HG03354 (cell line): ENCODE measurements at regions not wholly inside any gene's neighbourhood (a gene's known extent, or its start where the extent isn't known, plus 50 kb on each side); places are given as distances from the start of the nearest gene placed in this dataset.

Experiments
- ATAC-seq: cut with Tn5 transposase; IDR thresholded peaks from one replicate; pipeline ENCODE4 v1.9.1; 2021; ENCODE audit warnings: mild to moderate bottlenecking; ENCODE audit not compliant: unreplicated experiment, poor library complexity, severe bottlenecking

DNA sequence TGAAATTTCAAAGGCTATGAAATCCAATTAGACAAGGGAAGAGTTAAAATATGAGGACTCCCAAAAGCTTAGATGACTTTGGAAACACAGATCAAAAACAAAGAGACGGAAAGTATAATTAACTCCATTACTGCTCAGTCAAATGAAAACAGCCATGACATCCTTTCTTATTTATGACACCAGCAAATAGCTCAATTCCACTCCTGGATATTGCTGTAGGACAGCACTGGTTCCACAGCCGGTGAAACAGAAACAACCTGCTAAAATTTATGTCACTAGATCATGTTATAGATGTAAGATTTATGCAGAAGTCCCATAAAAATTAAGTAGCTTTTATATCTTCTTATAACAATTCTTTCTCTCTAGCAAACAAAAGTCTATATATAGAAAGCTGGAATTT lies 65.6 kb upstream of the RRP15 start:
- no peak for ATAC-seq

DNA sequence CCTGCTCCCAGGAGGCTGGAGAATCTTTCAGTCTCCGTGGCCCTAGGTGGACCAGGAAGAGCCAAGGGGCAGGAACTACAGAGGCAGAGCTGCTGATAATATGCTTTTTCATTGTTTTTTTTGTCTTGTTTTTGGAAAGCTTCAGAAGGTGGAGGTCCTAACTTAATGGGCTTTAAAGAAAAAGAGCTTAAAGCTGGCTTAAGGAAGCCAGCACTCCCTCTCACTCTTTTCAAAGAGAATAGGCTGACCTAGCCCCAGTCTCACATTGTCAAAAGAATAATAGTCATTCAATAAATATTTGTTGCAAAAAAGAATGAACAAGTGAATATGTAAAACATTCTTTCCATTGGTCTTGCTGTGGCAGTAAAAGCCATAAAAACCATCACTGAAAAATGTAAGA lies 61.0 kb upstream of the RRP15 start:
- no peak for ATAC-seq

DNA sequence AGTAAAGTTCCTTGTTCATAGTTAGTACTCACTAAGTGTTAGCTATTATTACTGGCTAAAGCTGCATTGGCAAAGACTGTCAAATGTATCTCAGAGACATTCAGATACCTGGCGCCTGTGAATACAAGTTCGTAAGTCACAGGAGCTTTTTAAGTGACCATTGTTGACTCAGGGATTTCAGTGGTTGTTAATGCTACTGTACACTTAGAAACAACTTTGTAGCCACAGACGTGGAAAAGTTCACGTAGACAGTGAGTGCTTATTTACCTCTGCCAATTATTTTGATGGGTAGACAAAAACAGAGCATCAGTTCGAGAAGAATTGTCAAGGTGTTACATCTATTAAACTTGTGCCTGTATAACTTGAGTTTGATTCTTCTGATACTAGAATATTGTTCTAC lies 59.1 kb upstream of the RRP15 start:
- ATAC-seq = no peak
